ENCODE measurements at regions not wholly inside any gene's neighbourhood (a gene's known extent, or its start where the extent isn't known, plus 50 kb on each side); places are given as distances from the start of the nearest gene placed in this dataset.

GRCh38 chr1:56425494-56426037, 153.8 kb downstream of the PLPP3 start:
- TF ChIP-seq CTCF (conservative IDR thresholded peaks at IDR 0.05; ENCODE audit: low read length) (no peak), EZH2phosphoT487 (IDR thresholded peaks at IDR 0.05; ENCODE audit: borderline replicate concordance) (no peak)
- H3K4me1 ChIP-seq (ENCODE audit: insufficient read depth, low read length, poor library complexity, severe bottlenecking) = no peaks in the 10 kb centered on the region
- no peak overlapping the region for H2AFZ ChIP-seq (ENCODE audit: low read length)
- no peaks in the 10 kb centered on the region for H3K79me2 ChIP-seq (ENCODE audit: insufficient read depth, low read length)
- H3K4me3 ChIP-seq (ENCODE audit: low read length, poor library complexity, severe bottlenecking) = no peak overlapping the region
- H3K9ac ChIP-seq (ENCODE audit: low read depth, low read length, poor library complexity, severe bottlenecking) = no peak overlapping the region
- no peaks in the 10 kb centered on the region for H3K27me3 ChIP-seq (ENCODE audit: insufficient read depth, low read length, poor library complexity, severe bottlenecking)
- no peaks in the 10 kb centered on the region for H3K9me2 ChIP-seq (replicated peaks; ENCODE audit: low read depth, low read length)
- no peaks in the 10 kb centered on the region for H3K36me3 ChIP-seq (ENCODE audit: insufficient read depth, low read length)
- no peak overlapping the region for H3K4me2 ChIP-seq (ENCODE audit: low read depth, low read length, poor library complexity, severe bottlenecking)
- no peaks in the 10 kb centered on the region for H4K20me1 ChIP-seq (ENCODE audit: insufficient read depth, low read length, poor library complexity, severe bottlenecking)
- 0 out of 2 replicates have a peak, but pooled peaks cover 2% of the 10 kb centered on the region for H3K9me3 ChIP-seq (ENCODE audit: insufficient read depth, low read depth, low read length)
- H3F3A ChIP-seq (ENCODE audit: low read depth) = no peaks in the 10 kb centered on the region

DNA sequence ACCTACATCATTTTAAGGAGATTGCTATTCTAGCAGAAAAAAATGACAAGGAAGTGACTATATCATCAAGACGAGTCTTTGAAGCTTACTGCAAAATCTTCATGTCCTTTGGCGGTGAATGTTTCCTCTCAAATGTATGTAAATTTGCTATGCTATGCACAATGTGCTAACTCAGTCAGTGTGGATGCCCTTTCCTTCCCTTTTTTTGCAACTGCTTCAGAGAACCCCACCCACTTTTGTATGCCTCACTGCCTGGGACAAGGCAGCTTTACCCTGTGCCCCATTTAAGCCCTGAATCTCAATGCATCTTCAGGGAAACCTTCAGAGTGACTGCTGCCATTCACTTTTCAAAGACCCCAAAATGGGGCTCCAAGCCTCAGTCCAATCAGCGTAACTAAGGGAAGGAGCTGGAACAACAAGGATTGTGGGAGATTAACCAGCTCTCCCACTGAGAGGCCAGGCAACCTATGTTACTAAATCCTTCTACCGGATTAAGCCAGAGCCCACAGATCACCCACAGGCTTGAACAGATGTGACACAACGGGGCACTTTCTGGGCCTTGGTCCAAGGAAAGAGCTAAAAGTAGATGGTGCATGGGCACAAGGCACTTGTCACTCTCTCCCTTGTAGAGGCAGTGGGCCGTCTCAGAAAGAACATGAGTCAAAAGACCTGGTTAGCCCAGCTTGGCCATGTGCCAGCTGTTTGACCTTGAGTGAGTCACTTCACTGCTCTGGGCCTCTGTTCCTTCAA, 154.4 kb downstream of the PLPP3 start:
- Histone ChIP-seq H3K79me2 (ENCODE audit: insufficient read depth, low read length) (no peaks in the 10 kb centered on the region), H3K4me1 (ENCODE audit: insufficient read depth, low read length, poor library complexity, severe bottlenecking) (no peaks in the 10 kb centered on the region), H3K9me3 (ENCODE audit: insufficient read depth, low read depth, low read length) (0 out of 2 replicates have a peak, but pooled peaks cover 2% of the 10 kb centered on the region), H3K9me2 (replicated peaks; ENCODE audit: low read depth, low read length) (no peaks in the 10 kb centered on the region), H3F3A (ENCODE audit: low read depth) (no peaks in the 10 kb centered on the region), H3K9ac (ENCODE audit: low read depth, low read length, poor library complexity, severe bottlenecking) (no peak overlapping the region), H3K4me3 (ENCODE audit: low read length, poor library complexity, severe bottlenecking) (no peak overlapping the region), H3K27me3 (ENCODE audit: insufficient read depth, low read length, poor library complexity, severe bottlenecking) (no peaks in the 10 kb centered on the region), H2AFZ (ENCODE audit: low read length) (no peak overlapping the region), H3K36me3 (ENCODE audit: insufficient read depth, low read length) (no peaks in the 10 kb centered on the region), H4K20me1 (ENCODE audit: insufficient read depth, low read length, poor library complexity, severe bottlenecking) (no peaks in the 10 kb centered on the region), H3K4me2 (ENCODE audit: low read depth, low read length, poor library complexity, severe bottlenecking) (no peak overlapping the region)
- TF ChIP-seq CTCF (conservative IDR thresholded peaks at IDR 0.05; ENCODE audit: low read length) (no peak), EZH2phosphoT487 (IDR thresholded peaks at IDR 0.05; ENCODE audit: borderline replicate concordance) (no peak)

- Histone ChIP-seq H3K4me1 (ENCODE audit: insufficient read depth, low read length, poor library complexity, severe bottlenecking) (no peaks in the 10 kb centered on the region), H3K4me3 (ENCODE audit: low read length, poor library complexity, severe bottlenecking) (no peak overlapping the region), H4K20me1 (ENCODE audit: insufficient read depth, low read length, poor library complexity, severe bottlenecking) (no peaks in the 10 kb centered on the region), H3K9me3 (ENCODE audit: insufficient read depth, low read depth, low read length) (0 out of 2 replicates have a peak, but pooled peaks cover 2% of the 10 kb centered on the region), H3K36me3 (ENCODE audit: insufficient read depth, low read length) (no peaks in the 10 kb centered on the region), H2AFZ (ENCODE audit: low read length) (no peak overlapping the region), H3K79me2 (ENCODE audit: insufficient read depth, low read length) (no peaks in the 10 kb centered on the region), H3K9ac (ENCODE audit: low read depth, low read length, poor library complexity, severe bottlenecking) (no peak overlapping the region), H3K9me2 (replicated peaks; ENCODE audit: low read depth, low read length) (no peaks in the 10 kb centered on the region), H3F3A (ENCODE audit: low read depth) (no peaks in the 10 kb centered on the region), H3K4me2 (ENCODE audit: low read depth, low read length, poor library complexity, severe bottlenecking) (no peak overlapping the region), H3K27me3 (ENCODE audit: insufficient read depth, low read length, poor library complexity, severe bottlenecking) (no peaks in the 10 kb centered on the region)
- no peak for TF ChIP-seq CTCF (conservative IDR thresholded peaks at IDR 0.05; ENCODE audit: low read length)
These were observed 155.6 kb downstream of the PLPP3 start for GRCh38 chr1:56423716-56424115.

Data from Loucy (cell line).